ENCODE measurements at regions not wholly inside any gene's neighbourhood (a gene's known extent, or its start where the extent isn't known, plus 50 kb on each side); places are given as distances from the start of the nearest gene placed in this dataset.

DNA sequence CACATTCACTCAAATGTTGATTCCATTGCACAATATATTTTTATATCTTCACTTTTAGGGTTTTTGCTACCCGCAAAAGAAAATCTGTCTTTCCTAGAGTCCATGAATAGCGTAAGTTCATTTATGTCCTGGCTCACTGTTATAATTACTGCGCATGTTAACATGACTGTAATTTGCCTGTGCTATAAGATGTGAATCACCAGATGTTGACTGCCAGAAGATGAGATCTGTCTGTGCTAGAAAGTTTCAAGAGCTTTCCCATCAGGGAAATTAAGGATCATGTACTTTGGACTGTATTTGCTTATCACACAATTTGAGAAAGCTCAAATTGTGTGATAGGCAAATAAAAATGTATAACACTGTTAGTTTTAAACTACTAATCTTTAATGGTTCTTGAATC is 322.5 kb downstream of the CHL1 start:
- TF ChIP-seq POLR2AphosphoS2 (conservative IDR thresholded peaks at IDR 0.05; ENCODE audit: low read length) (no peak), SMC3 (IDR thresholded peaks at IDR 0.05) (no peak), POLR2A (IDR thresholded peaks at IDR 0.05; ENCODE audit: low read length) (no peak), JUN (IDR thresholded peaks at IDR 0.05) (no peak), RNF2 (IDR thresholded peaks at IDR 0.05; ENCODE audit: borderline replicate concordance, low read depth) (no peak), NR3C1 (IDR thresholded peaks at IDR 0.05) (no peak)
- TF ChIP-seq, protein P1, sequence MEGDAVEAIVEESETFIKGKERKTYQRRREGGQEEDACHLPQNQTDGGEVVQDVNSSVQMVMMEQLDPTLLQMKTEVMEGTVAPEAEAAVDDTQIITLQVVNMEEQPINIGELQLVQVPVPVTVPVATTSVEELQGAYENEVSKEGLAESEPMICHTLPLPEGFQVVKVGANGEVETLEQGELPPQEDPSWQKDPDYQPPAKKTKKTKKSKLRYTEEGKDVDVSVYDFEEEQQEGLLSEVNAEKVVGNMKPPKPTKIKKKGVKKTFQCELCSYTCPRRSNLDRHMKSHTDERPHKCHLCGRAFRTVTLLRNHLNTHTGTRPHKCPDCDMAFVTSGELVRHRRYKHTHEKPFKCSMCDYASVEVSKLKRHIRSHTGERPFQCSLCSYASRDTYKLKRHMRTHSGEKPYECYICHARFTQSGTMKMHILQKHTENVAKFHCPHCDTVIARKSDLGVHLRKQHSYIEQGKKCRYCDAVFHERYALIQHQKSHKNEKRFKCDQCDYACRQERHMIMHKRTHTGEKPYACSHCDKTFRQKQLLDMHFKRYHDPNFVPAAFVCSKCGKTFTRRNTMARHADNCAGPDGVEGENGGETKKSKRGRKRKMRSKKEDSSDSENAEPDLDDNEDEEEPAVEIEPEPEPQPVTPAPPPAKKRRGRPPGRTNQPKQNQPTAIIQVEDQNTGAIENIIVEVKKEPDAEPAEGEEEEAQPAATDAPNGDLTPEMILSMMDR (IDR thresholded peaks at IDR 0.05), result no peak
- TF ChIP-seq, protein P2, sequence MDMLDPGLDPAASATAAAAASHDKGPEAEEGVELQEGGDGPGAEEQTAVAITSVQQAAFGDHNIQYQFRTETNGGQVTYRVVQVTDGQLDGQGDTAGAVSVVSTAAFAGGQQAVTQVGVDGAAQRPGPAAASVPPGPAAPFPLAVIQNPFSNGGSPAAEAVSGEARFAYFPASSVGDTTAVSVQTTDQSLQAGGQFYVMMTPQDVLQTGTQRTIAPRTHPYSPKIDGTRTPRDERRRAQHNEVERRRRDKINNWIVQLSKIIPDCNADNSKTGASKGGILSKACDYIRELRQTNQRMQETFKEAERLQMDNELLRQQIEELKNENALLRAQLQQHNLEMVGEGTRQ (IDR thresholded peaks at IDR 0.05), result no peak
